ENCODE measurements at regions not wholly inside any gene's neighbourhood (a gene's known extent, or its start where the extent isn't known, plus 50 kb on each side); places are given as distances from the start of the nearest gene placed in this dataset.
A peak's percentile ranks its signal among the peaks of the same experiment; 100 is the strongest.

DNA sequence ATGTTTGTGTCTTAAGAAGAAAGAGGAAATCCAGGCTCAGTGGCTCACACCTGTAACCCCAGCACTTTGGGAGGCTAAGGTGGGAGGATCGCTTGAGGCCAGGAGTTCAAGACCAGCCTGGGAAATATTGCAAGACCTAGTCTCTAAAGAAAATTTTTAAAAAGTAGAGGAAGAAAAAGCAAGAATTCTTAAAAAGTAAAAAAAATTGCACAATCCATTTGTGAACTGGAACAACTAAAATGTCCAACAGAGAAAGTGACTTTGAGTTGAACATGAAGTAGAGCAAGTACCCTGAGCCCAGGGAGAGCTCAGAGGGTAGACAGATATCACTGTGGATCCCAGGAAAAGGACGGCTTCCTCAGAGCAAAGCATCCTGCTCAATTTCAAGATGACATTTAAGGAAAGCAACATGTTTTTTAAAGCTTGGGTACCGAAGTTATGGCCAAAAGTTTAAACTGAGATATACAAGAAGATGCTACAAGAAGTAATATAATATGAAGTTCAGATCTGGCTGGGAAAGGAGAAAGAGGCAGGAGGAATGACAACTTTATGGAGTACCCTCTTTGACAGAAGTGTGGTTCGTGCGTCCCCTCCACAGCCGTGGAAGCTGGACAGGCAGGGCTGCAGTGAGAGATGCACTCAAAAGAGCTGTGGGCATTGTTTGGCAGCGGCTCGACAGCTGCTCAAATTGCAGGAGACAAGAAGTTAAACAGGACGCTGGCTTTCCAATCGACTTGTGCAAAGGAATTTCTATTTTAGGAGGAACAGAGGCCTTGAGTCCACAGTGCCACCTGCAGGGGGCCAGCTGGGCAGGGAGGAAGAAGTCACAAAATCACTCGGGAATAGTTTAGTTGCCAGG is 201.3 kb downstream of the JCAD start:
- DNase-seq (ENCODE audit: low read depth, low spot score), result peak; percentile 32
- no peaks in the 10 kb centered on the region for H3K36me3 ChIP-seq (ENCODE audit: insufficient read depth, insufficient read length, low read length)
- no peaks in the 10 kb centered on the region for H3K4me1 ChIP-seq (ENCODE audit: insufficient read depth, insufficient read length)
- H3K27me3 ChIP-seq (ENCODE audit: insufficient read depth, insufficient read length), result no peaks in the 10 kb centered on the region
- no peak overlapping the region for H3K4me3 ChIP-seq (ENCODE audit: insufficient read length, low read depth)
- no peak overlapping the region for H3K9ac ChIP-seq (ENCODE audit: insufficient read length, low read depth)
- TF ChIP-seq SUZ12 (IDR thresholded peaks at IDR 0.05; ENCODE audit: extremely low read depth, insufficient read depth, insufficient read length), result no peak
- TF ChIP-seq ZNF274 (IDR thresholded peaks at IDR 0.05; ENCODE audit: low read depth, low read length), result no peak
- no peak for TF ChIP-seq YY1 (IDR thresholded peaks at IDR 0.05; ENCODE audit: insufficient read depth, insufficient read length)
- H3K9me3 ChIP-seq (ENCODE audit: insufficient read depth, low read length), result no peaks in the 10 kb centered on the region

DNA sequence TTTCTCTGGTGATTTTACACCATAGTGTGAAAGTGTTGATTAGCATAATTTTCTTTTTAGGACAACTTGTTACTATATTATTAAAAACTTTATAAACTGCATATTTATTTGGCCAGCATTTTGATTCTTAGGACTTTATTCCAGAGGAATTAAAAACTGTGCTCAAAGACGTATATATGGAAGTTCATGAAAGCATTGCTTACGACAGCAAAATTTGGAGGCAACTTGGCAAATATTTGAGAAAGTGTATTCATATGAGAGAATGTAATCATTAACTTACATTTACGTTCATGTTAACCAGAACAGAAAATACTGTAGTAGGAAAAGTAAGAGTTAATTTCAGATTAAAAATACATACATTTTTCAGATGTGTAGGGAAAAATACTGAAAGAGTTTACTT is 203.1 kb downstream of the JCAD start:
- DNase-seq (ENCODE audit: low read depth, low spot score), result no peak
- no peaks in the 10 kb centered on the region for H3K36me3 ChIP-seq (ENCODE audit: insufficient read depth, insufficient read length, low read length)
- H3K4me3 ChIP-seq (ENCODE audit: insufficient read length, low read depth), result no peak overlapping the region
- H3K9me3 ChIP-seq (ENCODE audit: insufficient read depth, low read length), result no peaks in the 10 kb centered on the region
- TF ChIP-seq ZNF274 (IDR thresholded peaks at IDR 0.05; ENCODE audit: low read depth, low read length) (no peak), SUZ12 (IDR thresholded peaks at IDR 0.05; ENCODE audit: extremely low read depth, insufficient read depth, insufficient read length) (no peak), YY1 (IDR thresholded peaks at IDR 0.05; ENCODE audit: insufficient read depth, insufficient read length) (no peak)
- no peaks in the 10 kb centered on the region for H3K27me3 ChIP-seq (ENCODE audit: insufficient read depth, insufficient read length)
- no peaks in the 10 kb centered on the region for H3K4me1 ChIP-seq (ENCODE audit: insufficient read depth, insufficient read length)
- no peak overlapping the region for H3K9ac ChIP-seq (ENCODE audit: insufficient read length, low read depth)

DNA sequence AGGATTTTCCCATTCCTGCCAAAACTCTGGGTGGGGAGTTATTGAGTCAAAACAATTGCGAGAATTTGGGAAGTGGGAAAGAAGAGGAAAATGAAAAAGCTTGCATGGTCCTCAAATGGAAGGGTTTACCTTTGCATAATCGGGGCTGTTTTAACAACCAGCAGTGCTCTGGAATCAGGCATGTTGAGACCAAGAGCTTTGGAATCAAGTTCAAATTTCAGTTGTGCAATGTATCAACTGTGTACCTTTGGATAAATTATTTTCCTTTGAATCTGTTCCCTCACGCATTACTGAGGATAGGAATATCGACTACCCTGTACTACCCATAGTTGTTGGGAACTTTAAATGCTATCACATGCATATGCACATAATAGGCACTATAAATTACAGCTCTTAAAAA is 205.5 kb downstream of the JCAD start:
- Histone ChIP-seq H3K9ac (ENCODE audit: insufficient read length, low read depth) (no peak overlapping the region), H3K27me3 (ENCODE audit: insufficient read depth, insufficient read length) (no peaks in the 10 kb centered on the region), H3K9me3 (ENCODE audit: insufficient read depth, low read length) (no peaks in the 10 kb centered on the region), H3K36me3 (ENCODE audit: insufficient read depth, insufficient read length, low read length) (no peaks in the 10 kb centered on the region), H3K4me3 (ENCODE audit: insufficient read length, low read depth) (no peak overlapping the region), H3K4me1 (ENCODE audit: insufficient read depth, insufficient read length) (no peaks in the 10 kb centered on the region)
- DNase-seq (ENCODE audit: low read depth, low spot score), result no peak
- TF ChIP-seq SUZ12 (IDR thresholded peaks at IDR 0.05; ENCODE audit: extremely low read depth, insufficient read depth, insufficient read length) (no peak), ZNF274 (IDR thresholded peaks at IDR 0.05; ENCODE audit: low read depth, low read length) (no peak), YY1 (IDR thresholded peaks at IDR 0.05; ENCODE audit: insufficient read depth, insufficient read length) (no peak)

DNA sequence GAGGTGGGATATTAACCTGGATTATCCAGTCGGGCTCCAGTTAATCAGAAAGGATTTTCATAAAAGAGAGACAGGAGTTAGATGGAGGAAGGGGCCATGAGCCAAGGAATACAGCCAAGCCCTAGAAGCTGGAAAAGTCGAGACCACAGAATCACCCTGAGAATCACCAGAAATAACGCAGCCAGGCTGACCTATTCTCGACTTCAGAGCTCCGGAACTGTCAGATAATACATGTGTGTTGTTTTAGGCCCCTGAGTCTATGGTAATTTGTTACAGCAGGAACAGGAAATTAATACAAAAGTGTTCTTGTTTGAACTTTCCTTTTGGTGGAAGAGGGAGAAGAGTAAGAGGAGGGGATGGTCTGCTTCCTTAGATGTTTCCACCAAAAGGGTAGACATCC is 208.1 kb downstream of the JCAD start:
- Histone ChIP-seq H3K4me3 (ENCODE audit: insufficient read length, low read depth) (no peak overlapping the region), H3K27me3 (ENCODE audit: insufficient read depth, insufficient read length) (no peaks in the 10 kb centered on the region), H3K9me3 (ENCODE audit: insufficient read depth, low read length) (no peaks in the 10 kb centered on the region), H3K4me1 (ENCODE audit: insufficient read depth, insufficient read length) (no peaks in the 10 kb centered on the region), H3K9ac (ENCODE audit: insufficient read length, low read depth) (no peak overlapping the region), H3K36me3 (ENCODE audit: insufficient read depth, insufficient read length, low read length) (no peaks in the 10 kb centered on the region)
- DNase-seq (ENCODE audit: low read depth, low spot score), result no peak
- no peak for TF ChIP-seq SUZ12 (IDR thresholded peaks at IDR 0.05; ENCODE audit: extremely low read depth, insufficient read depth, insufficient read length)

DNA sequence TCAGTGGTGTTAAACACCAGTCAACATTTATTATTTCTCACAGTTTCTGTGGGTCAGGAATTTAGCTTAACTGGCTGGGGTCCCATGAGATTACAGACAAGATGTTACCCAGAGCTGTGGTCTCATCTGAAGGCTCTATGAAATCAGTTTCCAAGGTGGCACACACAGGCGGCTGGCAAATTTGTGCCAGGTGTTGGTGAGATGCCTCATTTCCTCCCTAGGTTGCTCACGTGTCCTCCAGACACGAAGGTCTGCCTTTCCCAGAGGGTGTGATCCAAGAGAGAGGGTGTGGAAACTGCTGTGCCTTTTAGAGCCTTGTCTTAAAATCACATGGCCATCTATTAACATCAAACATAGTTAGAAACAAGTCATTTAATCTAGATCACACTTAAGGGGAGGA is 209.0 kb downstream of the JCAD start:
- H3K4me1 ChIP-seq (ENCODE audit: insufficient read depth, insufficient read length), result no peaks in the 10 kb centered on the region
- H3K36me3 ChIP-seq (ENCODE audit: insufficient read depth, insufficient read length, low read length), result no peaks in the 10 kb centered on the region
- no peak for TF ChIP-seq ZNF274 (IDR thresholded peaks at IDR 0.05; ENCODE audit: low read depth, low read length)
- TF ChIP-seq YY1 (IDR thresholded peaks at IDR 0.05; ENCODE audit: insufficient read depth, insufficient read length), result no peak
- TF ChIP-seq SUZ12 (IDR thresholded peaks at IDR 0.05; ENCODE audit: extremely low read depth, insufficient read depth, insufficient read length), result no peak
- 0 out of 2 replicates have a peak, but pooled peaks cover under 1% of the 10 kb centered on the region for H3K9me3 ChIP-seq (ENCODE audit: insufficient read depth, low read length)
- no peak overlapping the region for H3K4me3 ChIP-seq (ENCODE audit: insufficient read length, low read depth)
- H3K9ac ChIP-seq (ENCODE audit: insufficient read length, low read depth), result no peak overlapping the region
- no peaks in the 10 kb centered on the region for H3K27me3 ChIP-seq (ENCODE audit: insufficient read depth, insufficient read length)
- no peak for DNase-seq (ENCODE audit: low read depth, low spot score)

DNA sequence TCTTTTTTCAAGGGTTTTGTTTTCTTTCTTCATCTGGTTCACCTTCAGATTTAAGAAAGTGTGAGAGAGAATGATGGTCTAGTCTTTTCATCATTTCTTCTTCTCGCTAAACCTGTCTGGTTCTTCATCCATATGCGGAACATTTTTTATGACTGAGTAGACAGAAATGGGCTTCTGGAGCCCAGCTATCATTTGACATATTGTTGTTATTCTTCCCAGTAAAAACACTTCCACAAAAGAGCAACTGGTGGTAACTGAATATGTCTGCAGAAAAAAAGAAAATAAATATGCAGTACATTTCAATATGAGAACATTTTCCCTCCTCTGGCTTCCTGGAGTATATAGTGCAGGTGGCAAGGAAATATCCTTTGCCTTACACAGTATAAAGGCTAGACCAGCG is 209.5 kb downstream of the JCAD start:
- no peaks in the 10 kb centered on the region for H3K36me3 ChIP-seq (ENCODE audit: insufficient read depth, insufficient read length, low read length)
- no peaks in the 10 kb centered on the region for H3K27me3 ChIP-seq (ENCODE audit: insufficient read depth, insufficient read length)
- H3K4me3 ChIP-seq (ENCODE audit: insufficient read length, low read depth), result no peak overlapping the region
- DNase-seq (ENCODE audit: low read depth, low spot score), result no peak
- H3K9me3 ChIP-seq (ENCODE audit: insufficient read depth, low read length), result peaks cover 6% of the 10 kb centered on the region; the same call in 1 of the 2 replicates
- no peak overlapping the region for H3K9ac ChIP-seq (ENCODE audit: insufficient read length, low read depth)
- no peaks in the 10 kb centered on the region for H3K4me1 ChIP-seq (ENCODE audit: insufficient read depth, insufficient read length)
- TF ChIP-seq YY1 (IDR thresholded peaks at IDR 0.05; ENCODE audit: insufficient read depth, insufficient read length) (no peak), ZNF274 (IDR thresholded peaks at IDR 0.05; ENCODE audit: low read depth, low read length) (no peak), SUZ12 (IDR thresholded peaks at IDR 0.05; ENCODE audit: extremely low read depth, insufficient read depth, insufficient read length) (no peak)

DNA sequence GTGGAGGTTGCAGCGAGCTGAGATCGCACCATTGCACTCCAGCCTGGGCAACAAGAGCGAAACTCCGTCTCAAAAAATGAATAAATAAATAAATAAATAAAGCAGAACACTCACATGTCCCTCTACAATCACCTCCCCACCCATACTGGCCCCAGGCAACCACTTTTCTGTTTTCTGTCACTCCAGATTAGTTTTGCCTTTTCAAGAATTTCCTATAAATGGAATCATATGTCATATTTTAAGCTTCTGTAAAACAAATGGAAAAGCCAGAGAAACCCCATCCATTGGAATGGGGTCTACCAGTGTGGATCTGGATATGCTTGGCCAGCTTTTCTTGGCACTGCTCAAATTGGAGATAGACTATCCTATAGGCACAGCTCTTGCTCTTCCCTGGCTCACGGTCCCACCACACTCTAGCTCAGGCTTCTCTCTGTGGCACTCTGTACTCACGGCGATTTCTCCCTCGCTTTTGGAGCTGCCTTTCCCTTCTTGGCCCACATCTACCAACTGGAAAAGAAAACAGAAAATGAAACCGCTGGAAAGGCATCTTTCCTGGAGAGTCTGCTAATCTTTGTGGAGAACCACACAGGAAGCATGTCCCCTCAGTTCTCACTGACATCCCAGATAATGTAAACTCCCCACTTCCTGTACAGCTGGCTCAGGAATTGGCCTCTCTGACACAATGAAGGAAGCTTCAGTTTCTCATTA is 210.1 kb downstream of the JCAD start:
- Histone ChIP-seq H3K9me3 (ENCODE audit: insufficient read depth, low read length) (peaks cover 8% of the 10 kb centered on the region; the same call in 1 of the 2 replicates), H3K36me3 (ENCODE audit: insufficient read depth, insufficient read length, low read length) (no peaks in the 10 kb centered on the region), H3K4me1 (ENCODE audit: insufficient read depth, insufficient read length) (no peaks in the 10 kb centered on the region), H3K27me3 (ENCODE audit: insufficient read depth, insufficient read length) (no peaks in the 10 kb centered on the region), H3K9ac (ENCODE audit: insufficient read length, low read depth) (no peak overlapping the region), H3K4me3 (ENCODE audit: insufficient read length, low read depth) (no peak overlapping the region)
- TF ChIP-seq YY1 (IDR thresholded peaks at IDR 0.05; ENCODE audit: insufficient read depth, insufficient read length), result no peak
- TF ChIP-seq SUZ12 (IDR thresholded peaks at IDR 0.05; ENCODE audit: extremely low read depth, insufficient read depth, insufficient read length), result no peak
- no peak for TF ChIP-seq ZNF274 (IDR thresholded peaks at IDR 0.05; ENCODE audit: low read depth, low read length)
- no peak for DNase-seq (ENCODE audit: low read depth, low spot score)
